ENCODE measurements at regions not wholly inside any gene's neighbourhood (a gene's known extent, or its start where the extent isn't known, plus 50 kb on each side); places are given as distances from the start of the nearest gene placed in this dataset.
"Not testable (repeated sequence)": the region's sequence is repeated elsewhere in the genome, so short reads cannot be mapped to it uniquely, and the experiment has no call there.

GRCh38 chr5:27091858-27092257, 53.5 kb upstream of the CDH9 start:
- DNase-seq (ENCODE audit: low read depth): no peak
- no peak overlapping the region for H3K4me3 ChIP-seq (replicated peaks; ENCODE audit: low read depth, low read length)
- TF ChIP-seq CTCF (IDR thresholded peaks at IDR 0.05; ENCODE audit: low read length, missing control alignments): no peak

- H3K4me3 ChIP-seq (replicated peaks; ENCODE audit: low read depth, low read length); DNase-seq (ENCODE audit: low read depth): not testable (repeated sequence)
Observed at GRCh38 chr5:27088822-27089221, 50.4 kb upstream of the CDH9 start.

Measured in fibroblast of pulmonary artery (primary cell).